ENCODE measurements at regions not wholly inside any gene's neighbourhood (a gene's known extent, or its start where the extent isn't known, plus 50 kb on each side); places are given as distances from the start of the nearest gene placed in this dataset.

GRCh38 chr11:21888814-21889213, 304.1 kb upstream of the ANO5 start:
- no peak for TF ChIP-seq POLR2A (IDR thresholded peaks at IDR 0.05; ENCODE audit: low read length)
- TF ChIP-seq, protein P1, sequence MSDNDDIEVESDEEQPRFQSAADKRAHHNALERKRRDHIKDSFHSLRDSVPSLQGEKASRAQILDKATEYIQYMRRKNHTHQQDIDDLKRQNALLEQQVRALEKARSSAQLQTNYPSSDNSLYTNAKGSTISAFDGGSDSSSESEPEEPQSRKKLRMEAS (IDR thresholded peaks at IDR 0.05) = no peak
- TF ChIP-seq, protein P2, sequence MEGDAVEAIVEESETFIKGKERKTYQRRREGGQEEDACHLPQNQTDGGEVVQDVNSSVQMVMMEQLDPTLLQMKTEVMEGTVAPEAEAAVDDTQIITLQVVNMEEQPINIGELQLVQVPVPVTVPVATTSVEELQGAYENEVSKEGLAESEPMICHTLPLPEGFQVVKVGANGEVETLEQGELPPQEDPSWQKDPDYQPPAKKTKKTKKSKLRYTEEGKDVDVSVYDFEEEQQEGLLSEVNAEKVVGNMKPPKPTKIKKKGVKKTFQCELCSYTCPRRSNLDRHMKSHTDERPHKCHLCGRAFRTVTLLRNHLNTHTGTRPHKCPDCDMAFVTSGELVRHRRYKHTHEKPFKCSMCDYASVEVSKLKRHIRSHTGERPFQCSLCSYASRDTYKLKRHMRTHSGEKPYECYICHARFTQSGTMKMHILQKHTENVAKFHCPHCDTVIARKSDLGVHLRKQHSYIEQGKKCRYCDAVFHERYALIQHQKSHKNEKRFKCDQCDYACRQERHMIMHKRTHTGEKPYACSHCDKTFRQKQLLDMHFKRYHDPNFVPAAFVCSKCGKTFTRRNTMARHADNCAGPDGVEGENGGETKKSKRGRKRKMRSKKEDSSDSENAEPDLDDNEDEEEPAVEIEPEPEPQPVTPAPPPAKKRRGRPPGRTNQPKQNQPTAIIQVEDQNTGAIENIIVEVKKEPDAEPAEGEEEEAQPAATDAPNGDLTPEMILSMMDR (IDR thresholded peaks at IDR 0.05) = no peak

Measured in A549 (cell line).